HFF-Myc (cell line): ENCODE measurements at regions not wholly inside any gene's neighbourhood (a gene's known extent, or its start where the extent isn't known, plus 50 kb on each side); places are given as distances from the start of the nearest gene placed in this dataset.

Source experiments
- DNase-seq: peaks from one replicate; pipeline ENCODE4 v3.0.0-alpha.2; 2011; ENCODE audit warnings: low read depth; ENCODE audit errors: extremely low read depth
- H3K4me3 ChIP-seq: replicated peaks from 2 replicates; pipeline ENCODE4 v1.5.1; 2011; ENCODE audit warnings: low read depth, mild to moderate bottlenecking, control low read depth, low read length
- TF ChIP-seq, protein P1 (sequence below): IDR thresholded peaks from 2 replicates; pipeline ENCODE4 v1.5.1; 2012; ENCODE audit warnings: mild to moderate bottlenecking, low read depth, low read length, control low read depth; ENCODE audit errors: missing control alignments

DNA sequence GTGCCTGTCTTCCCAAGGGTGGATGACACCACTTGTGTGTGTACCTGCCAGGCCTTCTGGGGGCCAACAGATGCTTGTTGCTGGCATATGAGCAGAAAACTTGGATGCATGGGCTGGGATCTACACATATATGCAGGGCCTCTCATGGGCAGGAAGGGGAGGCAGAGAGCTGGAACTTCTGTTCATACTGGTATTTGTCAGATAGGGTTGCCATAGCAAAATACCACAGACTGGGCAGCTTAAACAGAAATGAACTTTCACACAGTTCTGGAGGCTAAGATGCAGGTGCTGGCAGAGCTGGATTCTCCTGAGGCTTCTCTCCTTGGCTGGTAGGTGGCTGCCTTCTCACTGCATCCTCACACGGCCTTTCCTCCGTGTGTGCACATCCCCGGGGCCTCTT lies 121.8 kb downstream of the SUDS3 start:
- TF ChIP-seq, protein P1, sequence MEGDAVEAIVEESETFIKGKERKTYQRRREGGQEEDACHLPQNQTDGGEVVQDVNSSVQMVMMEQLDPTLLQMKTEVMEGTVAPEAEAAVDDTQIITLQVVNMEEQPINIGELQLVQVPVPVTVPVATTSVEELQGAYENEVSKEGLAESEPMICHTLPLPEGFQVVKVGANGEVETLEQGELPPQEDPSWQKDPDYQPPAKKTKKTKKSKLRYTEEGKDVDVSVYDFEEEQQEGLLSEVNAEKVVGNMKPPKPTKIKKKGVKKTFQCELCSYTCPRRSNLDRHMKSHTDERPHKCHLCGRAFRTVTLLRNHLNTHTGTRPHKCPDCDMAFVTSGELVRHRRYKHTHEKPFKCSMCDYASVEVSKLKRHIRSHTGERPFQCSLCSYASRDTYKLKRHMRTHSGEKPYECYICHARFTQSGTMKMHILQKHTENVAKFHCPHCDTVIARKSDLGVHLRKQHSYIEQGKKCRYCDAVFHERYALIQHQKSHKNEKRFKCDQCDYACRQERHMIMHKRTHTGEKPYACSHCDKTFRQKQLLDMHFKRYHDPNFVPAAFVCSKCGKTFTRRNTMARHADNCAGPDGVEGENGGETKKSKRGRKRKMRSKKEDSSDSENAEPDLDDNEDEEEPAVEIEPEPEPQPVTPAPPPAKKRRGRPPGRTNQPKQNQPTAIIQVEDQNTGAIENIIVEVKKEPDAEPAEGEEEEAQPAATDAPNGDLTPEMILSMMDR: no peak
- no peak for DNase-seq
- H3K4me3 ChIP-seq: no peak overlapping the region

DNA sequence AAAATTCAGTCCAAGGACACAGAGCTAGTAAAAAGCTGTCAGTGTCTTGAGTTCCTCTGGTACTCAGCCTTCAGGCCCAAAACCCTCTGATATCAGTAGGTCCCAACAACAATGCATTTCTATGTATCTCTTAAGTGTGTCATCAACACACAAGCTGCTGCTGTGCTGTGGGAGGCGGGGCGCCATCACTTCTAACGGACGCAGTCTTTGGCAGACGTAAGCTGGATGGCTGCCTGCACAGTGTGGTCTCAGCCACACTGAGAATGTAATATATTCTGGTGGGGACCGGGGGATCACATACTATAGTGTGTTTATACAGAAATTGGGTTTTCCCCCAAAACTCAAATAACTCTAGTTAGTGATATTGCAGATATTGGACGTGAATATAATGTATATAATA lies 123.9 kb downstream of the SUDS3 start:
- TF ChIP-seq, protein P1: no peak
- H3K4me3 ChIP-seq: no peak overlapping the region
- DNase-seq: no peak

DNA sequence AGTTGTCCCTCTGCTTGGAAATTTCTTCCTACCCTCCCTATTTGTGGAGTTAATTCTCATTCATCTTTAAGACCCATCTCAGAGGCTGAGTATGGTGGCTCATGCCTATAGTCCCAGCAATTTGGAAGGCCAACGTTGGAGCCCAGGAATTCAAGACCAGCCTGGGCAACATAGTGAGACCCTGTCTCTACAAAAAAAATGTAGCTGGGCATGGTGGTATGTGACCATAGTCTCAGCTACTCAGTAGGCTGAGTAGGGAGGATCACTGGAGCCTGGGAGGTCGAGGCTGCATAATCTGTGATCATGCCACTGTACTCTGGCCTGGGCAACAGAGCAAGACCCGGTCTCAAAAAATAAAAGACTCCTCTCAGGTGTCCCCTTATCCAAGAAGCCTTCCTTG lies 125.1 kb downstream of the SUDS3 start:
- TF ChIP-seq, protein P1: no peak
- no peak overlapping the region for H3K4me3 ChIP-seq
- DNase-seq: no peak

DNA sequence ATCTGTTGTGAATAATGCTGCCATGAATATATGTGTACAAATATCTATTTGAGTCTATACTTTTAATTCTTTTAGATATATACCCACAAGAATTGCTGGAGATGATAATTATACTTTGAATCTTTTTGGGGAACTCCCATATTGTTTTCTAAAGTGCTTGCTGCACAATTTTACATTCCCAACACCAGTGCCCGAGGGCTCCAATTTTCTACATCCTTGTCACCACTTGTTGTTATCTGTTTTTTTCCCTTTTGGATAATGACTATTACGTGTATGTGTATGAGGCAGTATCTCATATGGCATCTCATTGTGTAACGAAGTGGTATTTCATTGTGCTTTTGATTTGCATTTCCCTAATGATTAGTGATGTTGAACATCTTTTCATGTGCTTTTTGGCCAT lies 127.1 kb downstream of the SUDS3 start:
- DNase-seq: no peak
- no peak overlapping the region for H3K4me3 ChIP-seq
- TF ChIP-seq, protein P1: no peak

DNA sequence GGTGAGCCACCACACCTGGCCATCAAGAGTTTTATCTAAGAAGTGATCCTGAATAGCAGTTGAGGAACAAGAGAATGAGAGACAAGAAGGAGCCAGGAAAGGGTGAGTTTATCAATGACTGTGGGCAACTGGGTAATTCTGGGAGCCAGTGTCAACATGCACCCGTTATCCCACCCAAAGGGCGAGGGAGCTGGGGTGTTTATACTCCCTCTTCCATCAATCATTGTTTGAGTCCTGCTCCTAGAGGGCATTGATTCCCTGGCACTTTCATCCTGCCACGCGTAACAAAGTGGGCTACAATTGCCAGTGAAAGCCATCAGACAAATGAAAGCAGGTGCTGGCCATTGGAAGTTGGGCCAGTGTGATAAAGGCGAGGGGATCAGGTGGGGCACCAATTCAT lies 136.3 kb downstream of the SUDS3 start:
- TF ChIP-seq, protein P1: no peak
- no peak overlapping the region for H3K4me3 ChIP-seq
- DNase-seq: no peak

DNA sequence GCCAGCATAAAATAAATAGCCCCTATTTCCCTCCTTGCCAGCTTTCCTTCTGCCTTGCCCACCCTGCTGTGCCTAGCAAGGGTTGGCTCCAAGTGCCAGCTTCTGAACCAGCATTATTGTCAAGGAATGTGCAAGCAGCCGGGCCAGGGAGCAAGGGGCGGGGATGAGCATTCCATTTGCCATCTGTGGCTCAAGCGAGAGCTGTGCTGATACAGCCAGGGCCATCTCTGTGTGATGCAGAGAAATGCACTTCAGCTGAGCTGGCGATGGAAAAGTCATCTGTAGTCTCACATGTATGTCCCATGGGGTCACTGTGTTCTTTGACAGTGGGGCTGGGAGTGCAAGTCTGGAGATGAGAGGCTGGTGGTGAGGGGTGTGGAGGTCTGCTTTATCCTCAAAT lies 137.3 kb downstream of the SUDS3 start:
- no peak for DNase-seq
- TF ChIP-seq, protein P1: no peak
- H3K4me3 ChIP-seq: no peak overlapping the region

DNA sequence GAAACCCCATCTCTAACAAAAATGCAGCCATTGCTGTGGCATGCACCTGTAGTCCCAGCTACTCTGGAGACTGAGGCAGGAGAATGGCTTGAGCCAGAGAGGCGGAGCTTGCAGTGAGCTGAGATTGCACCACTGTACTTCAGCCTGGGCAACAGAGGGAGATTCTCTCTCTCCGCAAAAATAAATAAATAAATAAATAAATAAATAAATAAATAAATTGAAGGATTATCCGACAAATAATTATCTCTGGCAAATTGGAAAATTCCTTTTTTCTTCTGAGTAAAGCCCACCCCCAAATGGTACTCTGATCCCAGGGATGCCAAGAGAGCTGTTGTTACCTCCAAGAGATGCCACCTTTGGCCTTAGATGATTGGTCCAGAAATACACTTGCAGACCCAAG lies 137.9 kb downstream of the SUDS3 start:
- DNase-seq: no peak
- no peak overlapping the region for H3K4me3 ChIP-seq
- TF ChIP-seq, protein P1: no peak
